IMR-90 (cell line): ENCODE measurements at regions not wholly inside any gene's neighbourhood (a gene's known extent, or its start where the extent isn't known, plus 50 kb on each side); places are given as distances from the start of the nearest gene placed in this dataset.

Experiments
- ATAC-seq: fragments of 200-7000 bp; cut with Tn5 transposase; 2 replicates; pipeline ENCODE4 v1.9.1; 2020; ENCODE audit warnings: low read depth, mild to moderate bottlenecking, moderate library complexity
- BruUV-seq: library from RNA; stranded (reverse); fragments of 400-500 nt; replicated peaks from 2 replicates; lab custom pipeline; 2021; lab: Mats Ljungman, UMichigan
- CTCF ChIA-PET: fragments of 300-600 bp; formaldehyde crosslinking; extraction: SDS; loops from one replicate; lab custom pipeline; 2021; ENCODE audit warnings: antibody characterized with exemption; lab: Yijun Ruan, JAX
- POLR2A ChIA-PET: fragments of 300-600 bp; sonication (Branson Sonifier 250); formaldehyde crosslinking; loops from one replicate; lab custom pipeline; 2022; ENCODE audit warnings: antibody characterized with exemption; ENCODE audit not compliant: unreplicated experiment; lab: Charles Lee
- DNase-seq: peaks from one replicate; pipeline ENCODE4 v3.0.0; 2013
- H2AFZ ChIP-seq: replicated peaks from 2 replicates; pipeline ENCODE3; 2013; ENCODE audit warnings: low read length, mild to moderate bottlenecking; ENCODE audit not compliant: poor library complexity
- H2AK5ac ChIP-seq: 2 replicates; pipeline ENCODE4 v1.6.1; 2013; ENCODE audit warnings: low read depth, low read length, inconsistent platforms
- H2AK9ac ChIP-seq: replicated peaks from 2 replicates; pipeline ENCODE3; 2013; ENCODE audit warnings: mild to moderate bottlenecking, low read depth, low read length, moderate library complexity; ENCODE audit not compliant: poor library complexity
- H2BK120ac ChIP-seq: 2 replicates; pipeline ENCODE4 v1.6.1; 2013; ENCODE audit warnings: low read depth, low read length, inconsistent platforms
- H2BK15ac ChIP-seq: 3 replicates; pipeline ENCODE4 v1.6.1; 2013; ENCODE audit warnings: low read depth, low read length, inconsistent platforms
- H2BK20ac ChIP-seq: 2 replicates; pipeline ENCODE4 v1.6.1; 2013; ENCODE audit warnings: low read depth, mild to moderate bottlenecking, inconsistent platforms, low read length, moderate library complexity
- H2BK5ac ChIP-seq: 2 replicates; pipeline ENCODE4 v1.6.1; 2013; ENCODE audit warnings: mild to moderate bottlenecking, low read depth, low read length, inconsistent platforms; ENCODE audit not compliant: poor library complexity, severe bottlenecking
- H3K14ac ChIP-seq: replicated peaks from 2 replicates; pipeline ENCODE4 v1.6.1; 2013; ENCODE audit warnings: low read depth, low read length, inconsistent platforms
- H3K18ac ChIP-seq: 2 replicates; pipeline ENCODE4 v1.6.1; 2013; ENCODE audit warnings: low read depth, low read length, control low read depth
- H3K23ac ChIP-seq: 2 replicates; pipeline ENCODE4 v1.6.1; 2013; ENCODE audit warnings: low read depth, low read length, inconsistent platforms
- H3K27ac ChIP-seq: 2 replicates; pipeline ENCODE4 v1.5.1; 2013; ENCODE audit warnings: mild to moderate bottlenecking, control low read depth, low read length; ENCODE audit not compliant: insufficient read depth
- H3K27me3 ChIP-seq: 2 replicates; pipeline ENCODE4 v1.6.1; 2013; ENCODE audit warnings: low read length; ENCODE audit not compliant: control insufficient read depth, insufficient read depth
- H3K36me3 ChIP-seq: 2 replicates; pipeline ENCODE4 v1.6.1; 2013; ENCODE audit warnings: low read length, mixed read lengths; ENCODE audit not compliant: control insufficient read depth, insufficient read depth
- H3K4ac ChIP-seq: 2 replicates; pipeline ENCODE4 v1.6.1; 2013; ENCODE audit warnings: low read depth, low read length, inconsistent platforms
- H3K4me1 ChIP-seq: 2 replicates; pipeline ENCODE4 v1.6.1; 2013; ENCODE audit warnings: low read length, mixed read lengths; ENCODE audit not compliant: control insufficient read depth, insufficient read depth
- H3K4me2 ChIP-seq: 2 replicates; pipeline ENCODE4 v1.6.1; 2013; ENCODE audit warnings: low read depth, mild to moderate bottlenecking, control low read depth, low read length, moderate library complexity
- H3K4me3 ChIP-seq: 2 replicates; pipeline ENCODE4 v1.5.1; 2013; ENCODE audit warnings: low read depth, mild to moderate bottlenecking, control low read depth, low read length, moderate library complexity; ENCODE audit not compliant: insufficient read depth
- H3K56ac ChIP-seq: 2 replicates; pipeline ENCODE4 v1.6.1; 2013; ENCODE audit warnings: low read length, inconsistent platforms; ENCODE audit not compliant: insufficient read depth; ENCODE audit errors: extremely low read depth
- H3K79me1 ChIP-seq, 2 experiments: 2 replicates each; pipeline ENCODE4 v1.6.1; 2013; ENCODE audit warnings: low read length in 2 of 2, inconsistent platforms in 1 of 2, low read depth in 1 of 2
- H3K9ac ChIP-seq: 2 replicates; pipeline ENCODE4 v1.6.1; 2013; ENCODE audit warnings: low read depth, low read length, control low read depth
- H3K9me1 ChIP-seq: 2 replicates; pipeline ENCODE4 v1.6.1; 2013; ENCODE audit warnings: low read length, inconsistent platforms; ENCODE audit not compliant: insufficient read depth
- H3K9me3 ChIP-seq: 2 replicates; pipeline ENCODE4 v1.6.1; 2013; ENCODE audit warnings: low read length; ENCODE audit not compliant: control insufficient read depth, insufficient read depth
- H4K20me1 ChIP-seq: 2 replicates; pipeline ENCODE4 v1.6.1; 2013; ENCODE audit warnings: low read length, inconsistent platforms; ENCODE audit not compliant: insufficient read depth
- H4K5ac ChIP-seq: 2 replicates; pipeline ENCODE4 v1.6.1; 2013; ENCODE audit warnings: mild to moderate bottlenecking, low read depth, low read length, control low read depth
- H4K8ac ChIP-seq, 2 experiments: 2 replicates each; pipeline ENCODE4 v1.6.1; 2013; ENCODE audit warnings: low read depth in 2 of 2, low read length in 2 of 2, control low read depth in 1 of 2, inconsistent platforms in 1 of 2
- H4K91ac ChIP-seq: 2 replicates; pipeline ENCODE4 v1.6.1; 2013; ENCODE audit warnings: low read depth, low read length, inconsistent platforms; ENCODE audit not compliant: insufficient read depth
- BHLHE40 ChIP-seq: fragments of 150-350 bp; IDR thresholded peaks from 2 replicates; pipeline ENCODE4 v1.6.1; 2016; ENCODE audit warnings: mild to moderate bottlenecking, low read depth, low read length
- CEBPB ChIP-seq: IDR thresholded peaks from 2 replicates; pipeline ENCODE4 v1.6.1; 2012; ENCODE audit warnings: low read depth, low read length, improper control_type of control experiment
- CTCF ChIP-seq: conservative IDR thresholded peaks from 2 replicates; pipeline ENCODE4 v1.5.1; 2012; ENCODE audit warnings: mild to moderate bottlenecking, low read depth, low read length, improper control_type of control experiment
- MAFK ChIP-seq: IDR thresholded peaks from 2 replicates; pipeline ENCODE4 v1.6.1; 2012; ENCODE audit warnings: low read depth, low read length, improper control_type of control experiment
- MAZ ChIP-seq: IDR thresholded peaks from 2 replicates; pipeline ENCODE4 v1.6.1; 2012; ENCODE audit warnings: low read depth, mild to moderate bottlenecking, low read length, improper control_type of control experiment, moderate library complexity, borderline replicate concordance
- MXI1 ChIP-seq: IDR thresholded peaks from 2 replicates; pipeline ENCODE4 v1.6.1; 2012; ENCODE audit warnings: low read depth, mild to moderate bottlenecking, low read length, moderate library complexity, borderline replicate concordance
- NFE2L2 ChIP-seq: fragments of 150-350 bp; IDR thresholded peaks from 2 replicates; pipeline ENCODE4 v1.6.1; 2016; ENCODE audit warnings: low read depth, mild to moderate bottlenecking, low read length
- POLR2A ChIP-seq: IDR thresholded peaks from 2 replicates; pipeline ENCODE4 v1.6.1; 2012; ENCODE audit warnings: mild to moderate bottlenecking, low read depth, low read length
- RAD21 ChIP-seq: IDR thresholded peaks from 2 replicates; pipeline ENCODE4 v1.6.1; 2012; ENCODE audit warnings: low read length, improper control_type of control experiment
- RFX5 ChIP-seq: IDR thresholded peaks from 2 replicates; pipeline ENCODE4 v1.8.0; 2012; ENCODE audit warnings: low read depth, mild to moderate bottlenecking, low read length, moderate library complexity
- SMC3 ChIP-seq: fragments of 150-350 bp; IDR thresholded peaks from 2 replicates; pipeline ENCODE4 v1.6.1; 2016; ENCODE audit warnings: low read depth, mild to moderate bottlenecking, antibody characterized with exemption, low read length, moderate library complexity
- dilution Hi-C: fragments of 300-500 bp; cut with HindIII; formaldehyde crosslinking; loops from one replicate; pipeline ENCODE4 v1.14.3; 2018; ENCODE audit warnings: low sequenced_read_pairs; ENCODE audit not compliant: unreplicated experiment
- in situ Hi-C: fragments of 300-500 bp; cut with MboI; formaldehyde crosslinking; loops from 3 replicates; pipeline ENCODE4 v1.14.3; 2019; ENCODE audit warnings: low sequenced_read_pairs, inconsistent platforms, mixed read lengths
- intact Hi-C: fragments of 100-400 bp; cut with micrococcal nuclease; formaldehyde crosslinking; loops from 2 replicates; pipeline ENCODE4 v1.10.0; 2022
- TF ChIP-seq, protein P1 (sequence below): fragments of 150-350 bp; IDR thresholded peaks from 2 replicates; pipeline ENCODE4 v1.6.1; 2017; ENCODE audit warnings: mild to moderate bottlenecking, antibody characterized with exemption, low read length, low read depth
- TF ChIP-seq, protein P2 (sequence below): fragments of 150-350 bp; IDR thresholded peaks from 2 replicates; pipeline ENCODE4 v1.6.1; 2016; ENCODE audit warnings: low read depth, mild to moderate bottlenecking, low read length, moderate library complexity, borderline replicate concordance

GRCh38 chr21:27173053-27173452 lies 206.2 kb upstream of the ADAMTS5 start:
- Histone ChIP-seq H3K9me1 (no peaks in the 10 kb centered on the region), H2AK5ac (no peak overlapping the region), H3K23ac (no peak overlapping the region), H3K56ac (no peak overlapping the region), H3K18ac (no peak overlapping the region), H2BK15ac (no peak overlapping the region), H4K8ac (no peak overlapping the region), H3K9ac (no peak overlapping the region), H3K4ac (no peak overlapping the region), H3K9me3 (no peaks in the 10 kb centered on the region), H4K91ac (no peak overlapping the region), H3K36me3 (no peaks in the 10 kb centered on the region), H2BK20ac (no peak overlapping the region), H4K20me1 (no peaks in the 10 kb centered on the region), H3K4me3 (no peak overlapping the region), H2BK5ac (no peak overlapping the region), H2AFZ (no peak overlapping the region), H4K5ac (no peak overlapping the region), H2AK9ac (no peak overlapping the region), H3K27ac (no peak overlapping the region), H3K14ac (no peak overlapping the region), H3K4me2 (no peak overlapping the region), H3K27me3 (no peaks in the 10 kb centered on the region), H3K4me1 (no peaks in the 10 kb centered on the region), H2BK120ac (no peak overlapping the region), H3K79me1 (no peaks in the 10 kb centered on the region)
- DNase-seq (no peak), ATAC-seq (no peak)
- intact Hi-C loops = loop anchor here (10.0 kb wide), 1 partner anchor 52 kb away; no protein-coding TSS in a partner anchor
- no peak for TF ChIP-seq NFE2L2
- no peak for TF ChIP-seq MAZ
- TF ChIP-seq POLR2A = no peak
- TF ChIP-seq MAFK = no peak
- TF ChIP-seq, protein P1, sequence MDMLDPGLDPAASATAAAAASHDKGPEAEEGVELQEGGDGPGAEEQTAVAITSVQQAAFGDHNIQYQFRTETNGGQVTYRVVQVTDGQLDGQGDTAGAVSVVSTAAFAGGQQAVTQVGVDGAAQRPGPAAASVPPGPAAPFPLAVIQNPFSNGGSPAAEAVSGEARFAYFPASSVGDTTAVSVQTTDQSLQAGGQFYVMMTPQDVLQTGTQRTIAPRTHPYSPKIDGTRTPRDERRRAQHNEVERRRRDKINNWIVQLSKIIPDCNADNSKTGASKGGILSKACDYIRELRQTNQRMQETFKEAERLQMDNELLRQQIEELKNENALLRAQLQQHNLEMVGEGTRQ = no peak
- no peak for TF ChIP-seq RAD21
- TF ChIP-seq SMC3 = no peak
- TF ChIP-seq CEBPB = no peak
- TF ChIP-seq RFX5 = no peak
- TF ChIP-seq, protein P2, sequence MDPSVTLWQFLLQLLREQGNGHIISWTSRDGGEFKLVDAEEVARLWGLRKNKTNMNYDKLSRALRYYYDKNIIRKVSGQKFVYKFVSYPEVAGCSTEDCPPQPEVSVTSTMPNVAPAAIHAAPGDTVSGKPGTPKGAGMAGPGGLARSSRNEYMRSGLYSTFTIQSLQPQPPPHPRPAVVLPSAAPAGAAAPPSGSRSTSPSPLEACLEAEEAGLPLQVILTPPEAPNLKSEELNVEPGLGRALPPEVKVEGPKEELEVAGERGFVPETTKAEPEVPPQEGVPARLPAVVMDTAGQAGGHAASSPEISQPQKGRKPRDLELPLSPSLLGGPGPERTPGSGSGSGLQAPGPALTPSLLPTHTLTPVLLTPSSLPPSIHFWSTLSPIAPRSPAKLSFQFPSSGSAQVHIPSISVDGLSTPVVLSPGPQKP = no peak
- TF ChIP-seq BHLHE40 = no peak
- no peak for TF ChIP-seq MXI1
- no peak for TF ChIP-seq CTCF
- in situ Hi-C loops = no loop called here
- dilution Hi-C loops = no loop called here
- no TSS peak for BruUV-seq
- POLR2A ChIA-PET = no interaction called here
- CTCF ChIA-PET = interaction anchor here (1.2 kb wide), 1 partner anchor 11 kb away, joined by 3 read pairs; no protein-coding TSS in a partner anchor
